GM18907 (cell line): ENCODE measurements at regions not wholly inside any gene's neighbourhood (a gene's known extent, or its start where the extent isn't known, plus 50 kb on each side); places are given as distances from the start of the nearest gene placed in this dataset.

Experiments
- ATAC-seq: cut with Tn5 transposase; IDR thresholded peaks from one replicate; pipeline ENCODE4 v1.9.1; 2021; ENCODE audit warnings: mild to moderate bottlenecking, moderate library complexity; ENCODE audit not compliant: unreplicated experiment

DNA sequence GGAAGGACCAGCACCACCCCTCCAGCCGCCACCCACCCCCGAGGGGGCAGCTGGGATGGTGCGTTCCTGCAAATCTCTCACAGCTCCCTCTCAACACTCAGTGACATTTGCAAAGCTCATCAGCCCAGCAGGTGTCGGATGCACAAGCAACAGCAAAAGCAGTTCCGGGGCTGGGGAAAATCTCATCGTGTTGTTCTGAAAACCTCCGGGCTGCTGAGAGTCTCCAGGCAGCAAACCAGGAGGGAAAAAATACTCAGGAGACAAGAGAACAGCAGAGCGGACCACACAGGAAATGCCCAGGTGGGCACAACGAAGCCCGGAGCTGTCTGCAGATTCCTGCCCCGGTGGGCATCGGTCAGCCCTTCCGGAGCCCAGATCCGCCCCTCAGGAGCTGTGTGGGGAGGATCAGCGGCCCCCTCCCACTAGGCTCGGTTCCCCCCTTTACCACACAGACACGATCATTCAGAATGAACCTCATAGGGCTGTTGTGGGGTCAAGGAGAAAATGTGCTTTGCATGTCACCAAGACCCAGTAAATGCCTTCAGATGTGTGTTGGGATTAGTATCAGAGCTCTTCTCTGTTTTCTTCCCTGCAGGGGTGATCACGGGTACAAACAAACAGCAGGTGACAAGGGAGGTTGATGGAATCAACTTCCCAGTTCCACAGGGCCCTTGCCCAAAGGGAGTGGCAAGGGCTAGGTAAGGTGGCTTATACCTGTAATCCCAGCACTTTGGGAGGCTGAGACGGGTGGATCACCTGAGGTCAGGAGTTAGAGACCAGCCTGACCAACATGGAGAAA, 127.0 kb upstream of the TIAM1 start:
- ATAC-seq: no peak

DNA sequence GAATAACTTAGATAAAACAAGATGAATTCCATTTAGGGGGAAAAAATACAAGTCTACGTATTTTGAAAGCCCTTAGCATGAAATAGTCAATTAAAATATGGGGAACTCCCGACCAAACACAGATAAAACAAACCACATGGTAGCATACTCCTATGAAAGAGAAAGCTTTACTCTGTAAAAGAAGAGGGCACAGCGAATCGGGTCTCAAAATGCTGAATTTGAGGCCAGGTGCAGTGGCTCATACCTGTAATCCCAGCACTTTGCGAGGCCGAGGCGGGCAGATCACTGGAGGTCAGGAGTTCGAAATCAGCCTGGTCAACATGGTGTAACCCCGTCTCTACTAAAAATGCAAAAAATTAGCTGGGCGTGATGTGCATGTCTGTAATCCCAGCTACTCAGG, 116.9 kb upstream of the TIAM1 start:
- ATAC-seq: no peak

DNA sequence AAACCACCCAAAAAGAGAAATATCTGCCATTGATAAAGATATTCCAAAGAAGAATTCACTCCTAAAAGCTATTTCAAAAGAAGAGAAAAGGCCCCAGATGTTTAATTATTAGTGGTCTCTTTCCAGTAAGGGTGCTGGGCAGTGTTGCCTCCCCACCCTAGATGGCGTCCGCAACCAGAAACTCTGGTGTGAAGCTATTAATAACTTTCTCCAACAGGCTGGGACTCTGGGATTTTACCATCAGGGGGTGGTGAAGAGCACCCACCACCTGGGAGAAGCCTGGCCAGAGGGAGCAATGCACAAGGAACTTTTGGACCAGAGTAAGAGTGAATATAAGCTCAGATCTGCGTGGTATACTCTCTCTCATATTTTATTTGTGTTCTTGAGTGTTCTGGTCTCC, 115.4 kb upstream of the TIAM1 start:
- ATAC-seq: no peak

DNA sequence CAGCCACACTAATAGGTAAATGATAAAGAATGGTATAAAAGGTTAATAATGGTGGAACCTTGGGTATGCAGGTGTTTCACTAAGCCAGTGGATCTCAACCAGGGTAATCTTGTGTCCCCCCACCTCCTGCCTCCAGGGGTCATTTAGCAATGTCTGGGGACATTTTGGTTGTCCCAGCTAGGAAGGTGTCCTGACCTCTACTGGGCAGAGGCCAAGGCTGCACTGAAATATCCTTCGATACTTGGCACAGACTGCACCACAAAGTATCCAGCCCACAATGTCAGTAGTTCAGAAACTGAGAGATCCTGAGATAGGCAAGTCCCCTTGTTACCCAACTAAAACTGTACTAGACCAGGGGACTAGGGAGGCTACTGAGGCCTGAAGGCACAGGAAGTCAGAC, 113.6 kb upstream of the TIAM1 start:
- no peak for ATAC-seq

DNA sequence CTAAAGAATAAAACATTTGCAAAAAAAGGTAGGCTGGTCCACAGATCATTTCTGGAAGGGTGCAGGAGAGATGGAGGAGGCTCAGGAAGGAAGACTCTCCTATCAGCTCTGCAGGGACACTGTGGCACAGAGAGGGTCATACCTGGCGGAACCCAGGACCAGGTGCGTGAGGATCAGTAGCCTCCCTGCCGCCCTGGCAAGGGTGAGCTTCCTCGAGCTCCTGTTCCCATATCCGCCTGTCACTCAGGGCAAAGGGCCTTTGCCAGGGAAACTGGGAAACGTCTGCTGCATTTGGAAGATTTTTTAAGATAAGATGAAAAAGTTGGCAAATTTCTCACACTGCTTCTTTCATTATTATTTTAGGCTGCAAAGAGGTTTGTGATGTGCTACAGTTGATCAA, 112.1 kb upstream of the TIAM1 start:
- no peak for ATAC-seq

DNA sequence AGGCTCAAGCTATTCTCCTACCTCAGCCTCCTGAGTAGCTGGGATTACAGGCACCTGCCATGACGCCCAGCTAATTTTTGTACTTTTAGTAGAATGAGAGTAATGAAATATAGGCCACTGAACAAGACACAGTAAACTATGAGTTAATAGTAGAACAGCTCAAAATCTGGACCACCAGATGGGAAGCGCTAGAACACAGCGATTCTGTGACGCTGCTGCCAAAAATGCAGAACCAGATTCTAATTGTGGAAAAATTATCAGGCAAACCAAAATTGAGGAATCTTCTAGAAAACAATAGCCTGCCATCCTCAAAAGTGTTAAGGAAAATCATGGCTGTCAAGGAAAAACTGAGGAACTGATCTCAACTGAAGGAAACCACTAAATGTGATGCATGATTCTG, 111.4 kb upstream of the TIAM1 start:
- ATAC-seq: no peak

DNA sequence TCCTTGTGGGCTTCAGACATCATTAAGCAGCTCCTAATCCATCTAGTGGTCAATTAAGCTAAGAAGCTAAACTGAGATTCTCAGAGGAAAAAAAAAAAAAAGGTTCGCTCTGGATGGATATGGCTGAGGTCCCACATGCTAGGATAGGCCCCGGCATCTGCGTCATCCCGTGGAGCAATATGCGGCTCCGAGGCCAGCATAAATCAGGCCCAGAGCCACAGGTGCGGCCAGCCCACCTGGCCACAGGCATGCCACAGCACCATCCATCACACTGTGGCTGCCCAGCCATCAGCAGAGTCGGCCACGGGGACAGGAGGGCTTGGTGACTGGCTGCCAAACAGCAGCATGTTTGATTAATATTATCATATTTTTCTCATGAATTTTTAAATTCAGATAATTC, 106.9 kb upstream of the TIAM1 start:
- ATAC-seq: no peak

DNA sequence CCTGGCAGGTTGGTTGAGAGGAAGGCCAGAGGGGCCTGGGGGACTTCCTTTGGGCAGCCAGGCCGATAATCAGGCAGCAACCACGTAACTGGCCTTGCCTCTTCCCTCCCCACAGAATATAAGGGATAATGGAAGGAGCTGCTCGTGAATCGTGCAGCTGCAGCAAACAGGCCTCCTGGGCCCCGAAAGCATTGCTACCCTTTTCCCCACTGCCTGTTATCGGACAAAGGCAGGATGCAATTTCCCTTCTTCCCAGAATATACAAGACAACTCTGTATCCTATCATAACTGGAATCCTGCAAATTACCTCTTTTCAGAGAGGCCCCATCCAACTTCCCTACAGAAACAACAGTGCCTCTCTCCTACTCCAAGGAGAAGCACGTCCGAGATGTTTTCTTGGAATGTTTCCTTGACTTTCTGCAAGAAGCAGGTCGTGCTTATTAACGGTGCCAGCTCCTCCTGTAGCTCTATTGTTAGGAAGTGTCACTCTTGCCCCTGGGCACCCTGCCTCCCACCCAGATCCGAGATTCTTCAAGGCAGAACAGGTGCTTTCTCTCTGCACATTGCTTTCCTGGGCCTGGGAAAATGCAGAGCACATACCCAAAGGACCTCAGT, 106.0 kb upstream of the TIAM1 start:
- ATAC-seq: no peak

DNA sequence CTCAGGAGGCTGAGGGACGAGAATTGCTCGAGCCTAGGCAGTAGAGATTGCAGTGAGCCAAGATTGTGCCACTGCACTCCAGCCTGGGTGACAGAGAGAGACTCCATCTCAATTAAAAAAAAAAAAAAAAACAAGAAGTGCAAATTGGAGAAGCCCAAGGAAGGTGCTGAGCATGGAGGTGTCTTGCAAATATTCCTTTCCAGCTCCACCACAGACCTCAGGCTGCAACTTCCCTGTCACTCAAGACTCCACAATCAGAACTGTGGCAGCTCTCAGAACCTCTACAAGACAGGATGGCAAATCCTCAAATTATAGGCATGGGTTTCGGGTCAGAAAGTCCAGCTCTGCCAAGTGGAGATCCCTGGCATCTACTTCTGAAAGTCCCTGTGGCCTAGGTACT, 104.4 kb upstream of the TIAM1 start:
- ATAC-seq: no peak

DNA sequence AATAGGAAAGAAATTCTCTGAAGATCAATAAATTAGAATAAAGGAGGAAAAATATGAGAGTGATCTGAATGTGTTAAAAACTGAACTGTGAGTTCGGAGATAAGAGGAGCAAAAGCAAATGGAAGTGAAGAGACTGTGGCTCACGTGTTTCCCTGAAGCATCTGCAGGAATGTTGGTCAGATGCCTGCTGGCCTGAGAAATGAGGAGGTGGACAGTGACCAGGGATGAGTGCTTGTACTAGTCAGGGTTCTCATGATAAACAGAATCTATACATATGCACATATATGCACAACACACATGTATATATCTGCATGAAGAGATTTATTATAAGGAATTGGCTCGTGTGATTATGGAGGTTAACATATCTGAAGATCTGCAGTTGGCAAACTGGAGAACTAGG, 103.4 kb upstream of the TIAM1 start:
- ATAC-seq: no peak

DNA sequence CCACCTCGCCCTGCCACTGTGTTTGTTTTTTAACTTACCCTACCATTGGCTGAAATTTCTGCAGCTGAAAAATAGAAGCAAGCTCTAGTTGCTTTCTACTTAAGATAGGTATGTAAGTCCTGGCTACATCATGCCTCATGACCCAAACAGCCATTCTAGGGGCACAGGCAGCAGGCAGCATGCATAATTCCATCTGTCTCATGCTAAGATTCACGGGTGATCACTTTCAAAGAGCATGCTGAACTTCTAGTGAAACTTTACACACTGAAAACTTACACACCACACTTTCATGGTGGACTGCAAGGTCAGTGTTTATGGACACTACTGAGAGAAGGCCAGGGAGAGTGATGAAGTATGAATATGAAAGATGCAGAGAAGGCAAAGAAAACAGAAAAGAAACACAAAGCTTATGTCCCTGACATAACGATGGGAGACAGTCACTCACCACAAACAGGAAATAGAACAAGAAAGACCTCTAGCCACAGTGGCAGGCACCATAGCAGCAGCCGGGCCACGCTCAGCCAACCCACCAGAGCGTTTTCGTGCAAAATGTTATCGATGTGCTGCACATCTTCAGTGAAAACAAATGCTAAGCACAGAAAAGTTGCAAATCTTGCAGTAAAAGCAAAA, 102.3 kb upstream of the TIAM1 start:
- ATAC-seq: peak; percentile 91

DNA sequence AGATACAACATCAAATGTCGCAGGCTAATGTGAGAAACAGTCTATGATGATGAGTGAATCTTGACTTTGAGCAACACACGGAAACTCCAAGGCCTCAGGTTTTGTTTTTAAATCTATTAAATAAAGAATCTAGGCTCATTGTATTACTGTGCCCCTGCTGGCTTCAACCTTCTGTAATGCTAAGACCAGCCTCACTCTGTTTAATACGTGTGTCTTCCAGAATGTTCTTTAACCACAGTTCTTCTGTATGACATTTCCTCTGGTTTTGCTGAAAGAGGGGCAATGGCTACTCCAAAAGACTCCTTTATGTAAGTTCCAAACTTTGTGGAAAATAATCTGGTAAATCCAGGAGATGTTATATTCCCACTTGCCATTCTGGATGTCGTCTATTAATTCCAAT, 101.1 kb upstream of the TIAM1 start:
- no peak for ATAC-seq

DNA sequence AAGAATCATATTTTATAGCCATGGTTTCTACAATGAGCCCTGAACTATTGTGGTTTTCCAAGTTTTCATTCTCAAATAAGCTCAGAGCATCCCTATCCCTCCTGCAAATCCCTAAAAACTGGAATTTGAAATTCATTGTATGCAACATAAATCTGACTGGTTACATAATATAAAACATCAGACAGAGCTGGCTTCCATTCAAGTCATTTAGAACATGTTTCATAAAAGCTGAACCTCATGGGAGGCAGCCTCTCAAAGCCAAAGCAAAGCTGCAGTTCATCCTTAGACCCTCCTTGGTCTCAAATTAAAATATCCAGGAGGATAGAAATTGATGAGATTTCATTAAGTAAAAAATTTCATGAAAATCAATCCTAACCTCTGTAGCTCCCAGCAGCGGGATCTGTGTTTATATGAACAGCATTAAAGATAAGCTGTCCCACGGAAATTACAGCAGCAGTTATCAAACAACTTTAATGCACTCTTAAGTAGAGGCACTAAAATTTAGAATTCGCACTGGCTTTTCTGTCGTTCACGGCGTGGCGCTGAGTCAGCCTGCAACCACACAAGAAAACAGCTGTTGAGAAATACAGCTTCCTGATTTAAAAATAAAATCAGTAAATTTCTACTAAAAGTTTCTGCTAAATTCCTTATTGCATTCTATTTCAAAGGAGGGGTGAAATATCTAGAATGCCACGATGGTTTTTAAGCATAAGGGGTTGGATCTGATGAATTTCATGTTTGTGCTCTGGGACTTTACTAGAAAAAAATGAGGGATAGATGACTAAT, 99.9 kb upstream of the TIAM1 start:
- no peak for ATAC-seq

DNA sequence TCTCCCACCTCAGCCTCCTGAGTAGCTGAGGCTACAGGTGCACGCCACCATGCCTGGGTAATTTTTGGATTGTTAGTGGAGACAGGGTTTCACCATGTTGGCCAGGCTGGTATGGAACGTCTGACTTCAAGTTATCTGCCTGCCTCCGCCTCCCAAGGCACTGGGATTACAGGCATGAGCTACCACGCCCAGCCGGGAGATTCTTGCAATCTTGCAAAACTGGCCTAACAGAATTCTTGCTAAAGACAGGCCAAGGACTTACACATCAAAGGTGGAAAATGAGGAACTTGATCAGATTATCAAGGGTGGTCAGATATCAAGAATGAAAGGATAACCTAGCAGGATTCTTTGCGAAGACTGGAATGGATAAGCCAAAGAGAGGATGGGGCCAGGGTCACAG, 98.3 kb upstream of the TIAM1 start:
- no peak for ATAC-seq

DNA sequence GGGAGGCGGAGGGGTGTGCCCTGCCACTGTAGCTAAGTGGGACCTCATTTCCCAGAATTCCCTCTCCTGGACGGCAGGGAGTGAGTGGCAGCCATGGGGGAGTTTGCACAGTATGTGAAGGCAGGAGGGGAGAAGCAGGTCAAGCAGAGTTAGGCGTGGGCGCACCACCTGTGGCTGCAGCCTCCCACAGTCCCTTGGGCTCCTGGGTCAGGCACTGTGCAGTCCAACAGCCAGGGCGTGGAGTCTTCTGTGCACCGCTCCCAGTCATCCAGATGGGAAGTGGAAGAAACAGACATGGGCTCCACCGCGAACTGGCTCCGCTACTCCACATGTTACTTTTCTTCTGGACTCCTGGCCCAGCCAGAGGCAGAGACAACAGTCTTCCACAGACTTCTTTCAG, 85.4 kb upstream of the TIAM1 start:
- no peak for ATAC-seq

DNA sequence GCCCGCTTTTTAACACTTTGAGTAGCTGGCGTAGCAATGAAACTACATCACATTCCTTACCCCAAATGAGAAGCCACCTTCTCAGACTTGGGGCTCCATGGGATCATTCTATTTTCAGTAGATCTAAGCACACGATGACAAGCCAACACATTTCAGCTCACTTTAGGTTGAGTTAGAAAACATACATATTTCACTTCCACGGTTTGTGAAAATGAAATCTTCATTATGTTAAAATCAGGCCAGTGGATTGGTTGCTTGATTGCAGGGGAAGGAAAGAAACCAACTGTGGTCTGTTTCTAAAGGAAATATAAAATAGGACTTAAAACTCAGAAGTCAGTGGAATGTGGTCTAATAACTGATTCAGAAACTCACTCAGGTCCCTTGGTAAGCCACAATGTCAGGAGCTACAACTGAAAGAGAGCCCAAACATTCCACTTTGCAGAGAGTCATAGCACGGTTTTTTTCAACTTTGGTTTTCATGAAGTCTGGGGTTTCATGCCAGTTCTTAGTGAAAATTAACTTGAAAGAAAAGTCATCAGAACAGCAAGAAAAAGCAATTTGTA, 82.3 kb upstream of the TIAM1 start:
- no peak for ATAC-seq

DNA sequence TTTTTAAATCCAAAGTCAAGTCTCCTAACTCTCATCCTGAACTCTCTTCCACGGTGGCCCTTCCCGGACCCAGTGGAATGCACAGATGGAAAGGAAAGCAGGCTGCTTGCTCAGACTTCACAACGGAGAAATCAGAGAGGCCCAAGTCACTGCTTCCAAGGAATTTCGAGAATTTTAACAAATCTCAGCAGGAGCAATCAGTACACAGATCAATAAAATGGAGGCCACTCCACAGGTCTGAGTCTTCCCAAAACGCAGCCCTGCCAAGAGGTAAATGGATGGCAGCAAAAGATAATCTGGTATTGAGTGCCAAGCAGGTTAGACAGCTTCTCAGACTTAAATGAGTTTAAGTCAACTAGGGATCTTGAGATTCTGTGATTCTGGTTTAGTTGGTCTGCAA, 81.1 kb upstream of the TIAM1 start:
- no peak for ATAC-seq

DNA sequence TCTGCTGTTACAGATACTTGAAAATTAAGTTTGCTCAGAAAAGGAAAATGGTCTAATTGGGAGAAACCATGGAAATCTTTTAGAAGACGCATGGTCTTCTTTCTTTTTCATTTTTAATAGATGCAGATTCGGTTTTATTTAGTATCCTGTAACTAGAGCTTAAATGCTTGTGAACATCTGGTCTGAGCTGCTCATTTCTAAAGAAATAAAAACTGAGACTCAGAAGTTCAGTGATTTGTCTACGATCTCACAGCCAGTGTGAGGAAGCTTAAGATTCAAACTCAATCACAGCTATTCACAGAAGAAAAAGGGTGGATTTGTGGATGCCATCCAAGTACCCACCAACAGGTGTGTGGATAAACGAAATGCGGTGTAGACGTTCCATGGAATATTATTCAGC, 80.0 kb upstream of the TIAM1 start:
- no peak for ATAC-seq

DNA sequence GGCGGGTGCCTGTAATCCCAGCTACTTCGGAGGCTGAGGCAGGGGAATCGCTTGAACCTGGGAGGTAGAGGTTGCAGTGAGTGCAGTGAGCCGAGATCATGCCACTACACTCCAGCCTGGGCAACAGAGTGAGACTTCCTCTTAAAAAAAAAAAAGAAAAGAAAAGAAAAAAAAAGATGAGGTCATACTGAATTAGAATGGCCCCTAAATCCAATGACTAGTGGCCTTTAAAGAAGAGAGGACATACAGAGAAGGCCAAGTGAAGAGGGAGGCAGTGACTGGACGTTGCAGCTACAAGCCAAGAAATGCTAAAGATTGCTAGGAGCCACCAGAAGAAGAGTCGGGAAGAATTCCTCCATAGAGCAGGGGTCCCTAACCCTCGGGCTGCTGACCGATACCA, 76.9 kb upstream of the TIAM1 start:
- ATAC-seq: no peak

DNA sequence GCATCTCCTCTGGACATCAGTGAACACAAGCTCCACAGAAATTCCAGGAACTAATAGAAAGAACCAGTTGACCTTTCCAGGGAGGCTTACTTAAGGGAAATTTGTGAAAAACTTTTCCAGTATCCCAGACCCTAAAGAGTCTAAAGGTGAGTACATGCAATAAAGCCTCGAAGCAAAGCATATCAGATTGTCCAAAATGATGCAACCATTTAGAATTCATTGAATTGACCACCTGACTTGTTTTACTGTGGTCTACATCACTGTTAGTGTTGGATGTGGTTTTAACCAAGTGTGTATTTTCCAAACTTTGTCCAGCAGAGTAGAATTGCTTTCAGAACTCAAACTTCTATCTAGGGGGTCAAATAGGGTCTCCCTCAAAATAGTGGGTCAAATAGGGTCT, 76.3 kb upstream of the TIAM1 start:
- ATAC-seq: no peak

DNA sequence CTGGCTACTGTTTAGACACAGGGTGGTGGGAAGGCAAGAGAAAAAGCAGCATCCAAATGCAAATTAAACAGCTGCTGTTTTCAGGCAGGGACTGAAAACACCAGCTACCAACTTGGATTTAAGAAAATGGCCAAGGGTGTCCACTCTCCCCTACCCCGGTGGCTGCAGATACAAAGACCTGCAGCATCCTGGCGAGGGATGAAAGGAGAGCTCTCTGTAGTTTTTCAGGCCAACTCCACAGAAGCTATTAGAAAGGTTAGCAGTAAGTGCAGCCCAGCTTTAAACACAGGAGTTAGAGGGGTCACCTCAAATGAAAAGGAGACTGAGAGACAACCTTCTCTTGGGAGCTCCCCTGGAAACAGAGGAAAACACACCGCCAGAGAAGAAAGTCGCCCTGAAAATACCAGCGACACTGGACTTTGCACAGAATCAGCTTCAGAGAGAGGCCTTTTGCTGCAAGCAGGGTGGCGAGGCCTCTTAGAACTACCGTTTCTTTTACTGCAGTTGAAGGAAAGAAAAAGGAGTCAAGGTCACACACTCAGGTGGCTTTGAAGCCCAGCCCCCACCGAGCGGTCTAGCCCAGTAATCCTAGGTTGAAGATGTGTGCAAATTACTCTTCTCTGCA, 74.4 kb upstream of the TIAM1 start:
- no peak for ATAC-seq
